A673 (cell line): ENCODE measurements at regions not wholly inside any gene's neighbourhood (a gene's known extent, or its start where the extent isn't known, plus 50 kb on each side); places are given as distances from the start of the nearest gene placed in this dataset.

Source experiments
- BruUV-seq: library from RNA; stranded (reverse); fragments of 400-500 nt; replicated peaks from 2 replicates; lab custom pipeline; 2021; lab: Mats Ljungman, UMichigan
- CTCF ChIA-PET: fragments of 300-600 bp; sonication (Branson Sonifier 250); formaldehyde crosslinking; loops from one replicate; lab custom pipeline; 2022; ENCODE audit warnings: antibody characterized with exemption; lab: Charles Lee
- POLR2A ChIA-PET: fragments of 300-600 bp; sonication (Branson Sonifier 250); formaldehyde crosslinking; loops from one replicate; lab custom pipeline; 2022; ENCODE audit warnings: antibody characterized with exemption; ENCODE audit not compliant: low non-redundant PET; lab: Charles Lee
- DNase-seq: peaks from one replicate; pipeline ENCODE4 v3.0.0-alpha.2; 2015; ENCODE audit warnings: low spot score
- H3K27ac ChIP-seq: fragments of 200-600 bp; sonication (generic); 2 replicates; pipeline ENCODE4 v1.5.1; 2016; ENCODE audit warnings: mixed run types, low read depth, mild to moderate bottlenecking, mixed read lengths, antibody characterized with exemption, low read length; ENCODE audit not compliant: poor library complexity, severe bottlenecking
- H3K27me3 ChIP-seq: fragments of 200-600 bp; sonication (generic); replicated peaks from 2 replicates; pipeline ENCODE4 v1.6.1; 2017; ENCODE audit warnings: mixed run types, low read depth, mild to moderate bottlenecking, mixed read lengths, antibody characterized with exemption, low read length; ENCODE audit not compliant: insufficient read depth, poor library complexity
- H3K36me3 ChIP-seq: fragments of 200-600 bp; sonication (generic); 2 replicates; pipeline ENCODE4 v1.6.1; 2016; ENCODE audit warnings: mixed run types, mild to moderate bottlenecking, mixed read lengths, antibody characterized with exemption, low read length; ENCODE audit not compliant: insufficient read depth, poor library complexity, severe bottlenecking
- H3K4me1 ChIP-seq: fragments of 200-600 bp; sonication (generic); 2 replicates; pipeline ENCODE4 v1.6.1; 2017; ENCODE audit warnings: mixed run types, mild to moderate bottlenecking, mixed read lengths, antibody characterized with exemption, low read length; ENCODE audit not compliant: insufficient read depth, poor library complexity, severe bottlenecking
- H3K4me3 ChIP-seq: fragments of 200-600 bp; sonication (generic); 2 replicates; pipeline ENCODE4 v1.5.1; 2016; ENCODE audit warnings: low read depth, mixed run types, mild to moderate bottlenecking, mixed read lengths, low read length; ENCODE audit not compliant: poor library complexity, severe bottlenecking
- H3K9me3 ChIP-seq: fragments of 200-600 bp; sonication (generic); 2 replicates; pipeline ENCODE4 v1.6.1; 2016; ENCODE audit warnings: mixed run types, low read depth, mild to moderate bottlenecking, mixed read lengths, antibody characterized with exemption, low read length; ENCODE audit not compliant: poor library complexity, severe bottlenecking
- CTCF ChIP-seq: fragments of 300-800, 200-600 bp; sonication (generic); conservative IDR thresholded peaks from 2 replicates; pipeline ENCODE4 v1.5.1; 2017; ENCODE audit warnings: low read depth, mild to moderate bottlenecking, antibody characterized with exemption, low read length, moderate library complexity, mixed read lengths
- EZH2 ChIP-seq: fragments of 200-600 bp; sonication (generic); IDR thresholded peaks from 2 replicates; pipeline ENCODE4 v1.6.1; 2017; ENCODE audit warnings: borderline replicate concordance, low read depth, mild to moderate bottlenecking, mixed read lengths, antibody characterized with exemption, low read length; ENCODE audit not compliant: poor library complexity, severe bottlenecking
- intact Hi-C: fragments of 100-400 bp; cut with micrococcal nuclease; formaldehyde crosslinking; loops from one replicate; pipeline ENCODE4 v1.10.0; 2022; ENCODE audit not compliant: unreplicated experiment

GRCh38 chr6:101003075-101003474, 121.9 kb upstream of the ASCC3 start:
- POLR2A ChIA-PET, result no interaction called here
- Histone ChIP-seq H3K4me3 (no peak overlapping the region), H3K9me3 (peaks cover 9% of the 10 kb centered on the region), H3K36me3 (no peaks in the 10 kb centered on the region), H3K27ac (no peak overlapping the region), H3K27me3 (no peaks in the 10 kb centered on the region), H3K4me1 (no peaks in the 10 kb centered on the region)
- BruUV-seq, result no TSS peak
- TF ChIP-seq CTCF (no peak), EZH2 (no peak)
- CTCF ChIA-PET, result no interaction called here
- no peak for DNase-seq
- intact Hi-C loops, result no loop called here

GRCh38 chr6:101011186-101011585, 130.1 kb upstream of the ASCC3 start:
- H3K4me3 ChIP-seq, result no peak overlapping the region
- ChIA-PET CTCF (interaction anchor here (0.6 kb wide), 1 partner anchor 901 kb away, joined by 3 read pairs; no protein-coding TSS in a partner anchor), POLR2A (no interaction called here)
- BruUV-seq, result no TSS peak
- no peaks in the 10 kb centered on the region for H3K36me3 ChIP-seq
- no peaks in the 10 kb centered on the region for H3K27me3 ChIP-seq
- DNase-seq, result no peak
- TF ChIP-seq CTCF, result no peak
- intact Hi-C loops, result no loop called here
- H3K27ac ChIP-seq, result no peak overlapping the region
- H3K9me3 ChIP-seq, result no peaks in the 10 kb centered on the region
- no peaks in the 10 kb centered on the region for H3K4me1 ChIP-seq

GRCh38 chr6:101013612-101014195, 132.6 kb upstream of the ASCC3 start:
- no peak for TF ChIP-seq CTCF
- TF ChIP-seq EZH2, result no peak
- H3K4me1 ChIP-seq, result peaks cover 14% of the 10 kb centered on the region
- no TSS peak for BruUV-seq
- H3K9me3 ChIP-seq, result no peaks in the 10 kb centered on the region
- DNase-seq, result no peak
- no peak overlapping the region for H3K27ac ChIP-seq
- no peaks in the 10 kb centered on the region for H3K36me3 ChIP-seq
- no peaks in the 10 kb centered on the region for H3K27me3 ChIP-seq
- CTCF ChIA-PET, result no interaction called here
- POLR2A ChIA-PET, result no interaction called here
- no peak overlapping the region for H3K4me3 ChIP-seq
- intact Hi-C loops, result no loop called here
